Coronary artery (tissue), 2 donors: ENCODE measurements at regions not wholly inside any gene's neighbourhood (a gene's known extent, or its start where the extent isn't known, plus 50 kb on each side); places are given as distances from the start of the nearest gene placed in this dataset.

Source experiments
- DNase-seq: peaks from one replicate; pipeline ENCODE4 v3.0.0-alpha.2; 2017; ENCODE audit warnings: low spot score
- H3K27ac ChIP-seq, 2 donors: fragments of 200-600 bp; sonication (generic); one replicate each; pipeline ENCODE4 v1.5.1; 2016 to 2019
- H3K4me3 ChIP-seq: fragments of 200-600 bp; sonication (generic); 2 replicates; pipeline ENCODE4 v1.5.1; 2016; ENCODE audit warnings: mild to moderate bottlenecking, moderate library complexity
- TF ChIP-seq, protein P1 (sequence below): fragments of 200-600 bp; sonication (generic); IDR thresholded peaks from one replicate; pipeline ENCODE4 v1.5.1; 2019; ENCODE audit warnings: antibody characterized with exemption

- H3K4me3 ChIP-seq = no peak overlapping the region
- H3K27ac ChIP-seq = no peak overlapping the region
- TF ChIP-seq, protein P1, sequence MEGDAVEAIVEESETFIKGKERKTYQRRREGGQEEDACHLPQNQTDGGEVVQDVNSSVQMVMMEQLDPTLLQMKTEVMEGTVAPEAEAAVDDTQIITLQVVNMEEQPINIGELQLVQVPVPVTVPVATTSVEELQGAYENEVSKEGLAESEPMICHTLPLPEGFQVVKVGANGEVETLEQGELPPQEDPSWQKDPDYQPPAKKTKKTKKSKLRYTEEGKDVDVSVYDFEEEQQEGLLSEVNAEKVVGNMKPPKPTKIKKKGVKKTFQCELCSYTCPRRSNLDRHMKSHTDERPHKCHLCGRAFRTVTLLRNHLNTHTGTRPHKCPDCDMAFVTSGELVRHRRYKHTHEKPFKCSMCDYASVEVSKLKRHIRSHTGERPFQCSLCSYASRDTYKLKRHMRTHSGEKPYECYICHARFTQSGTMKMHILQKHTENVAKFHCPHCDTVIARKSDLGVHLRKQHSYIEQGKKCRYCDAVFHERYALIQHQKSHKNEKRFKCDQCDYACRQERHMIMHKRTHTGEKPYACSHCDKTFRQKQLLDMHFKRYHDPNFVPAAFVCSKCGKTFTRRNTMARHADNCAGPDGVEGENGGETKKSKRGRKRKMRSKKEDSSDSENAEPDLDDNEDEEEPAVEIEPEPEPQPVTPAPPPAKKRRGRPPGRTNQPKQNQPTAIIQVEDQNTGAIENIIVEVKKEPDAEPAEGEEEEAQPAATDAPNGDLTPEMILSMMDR = no peak
- no peak for DNase-seq
These were observed 120.7 kb upstream of the FAM3C start for GRCh38 chr7:121516821-121517220.

- TF ChIP-seq, protein P1 = no peak
- H3K4me3 ChIP-seq = no peak overlapping the region
- H3K27ac ChIP-seq = no peak overlapping the region
- no peak for DNase-seq
These were observed 119.7 kb upstream of the FAM3C start for GRCh38 chr7:121515630-121516401.

DNA sequence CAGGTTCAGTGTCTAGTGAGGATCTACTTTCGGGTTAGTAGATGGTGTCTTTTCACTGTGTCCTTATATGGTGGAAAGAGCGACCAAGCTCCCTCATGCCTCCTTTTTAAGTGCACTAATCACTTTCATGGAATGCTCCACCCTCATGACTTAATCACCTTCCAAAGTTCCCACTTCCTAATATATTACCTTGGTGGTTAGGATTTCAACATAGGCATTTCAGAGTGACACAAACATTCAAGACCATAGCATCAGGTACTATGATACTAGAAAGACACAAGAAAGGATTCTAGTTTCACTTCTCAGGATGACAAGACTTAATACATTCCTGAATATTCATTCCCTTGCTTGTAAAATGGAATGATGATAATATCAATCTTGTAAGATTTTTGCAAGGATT is 119.1 kb upstream of the FAM3C start:
- TF ChIP-seq, protein P1 = no peak
- Histone ChIP-seq H3K4me3 (no peak overlapping the region), H3K27ac (no peak overlapping the region)
- no peak for DNase-seq

GRCh38 chr7:121513105-121513504 is 117.0 kb upstream of the FAM3C start:
- no peak for DNase-seq
- TF ChIP-seq, protein P1 = no peak
- Histone ChIP-seq H3K27ac (no peak overlapping the region), H3K4me3 (no peak overlapping the region)

DNA sequence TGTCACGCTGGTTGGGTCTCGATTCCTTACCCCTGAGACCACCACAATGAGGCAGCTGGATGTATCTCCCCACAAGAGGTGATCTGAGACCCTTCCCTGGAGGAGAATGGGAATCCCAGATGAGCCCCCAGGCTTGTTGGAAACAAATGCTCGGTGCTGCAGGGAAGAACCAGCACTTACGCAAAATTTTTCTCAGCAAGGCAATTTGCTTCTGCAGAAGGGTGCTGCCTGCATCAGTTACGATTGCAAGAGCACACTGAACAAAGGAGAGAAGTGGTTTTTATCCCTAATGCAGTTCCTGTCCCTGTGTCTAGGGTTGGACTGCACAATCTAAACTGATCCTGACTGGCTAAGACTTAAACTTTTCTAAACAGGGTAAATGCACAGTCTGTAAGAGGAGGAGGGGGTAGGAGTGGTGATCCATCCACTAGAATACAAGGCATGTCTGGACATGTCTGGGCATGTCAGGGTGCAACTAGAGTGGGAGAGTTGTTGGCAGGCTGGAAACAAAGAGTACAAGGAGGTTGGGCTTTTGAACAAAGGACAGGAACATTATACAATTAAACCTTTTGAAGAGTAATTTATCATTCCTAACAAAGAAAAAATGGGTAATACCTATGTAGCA is 114.9 kb upstream of the FAM3C start:
- Histone ChIP-seq H3K4me3 (no peak overlapping the region), H3K27ac (no peak overlapping the region)
- DNase-seq = no peak
- TF ChIP-seq, protein P1 = no peak

DNA sequence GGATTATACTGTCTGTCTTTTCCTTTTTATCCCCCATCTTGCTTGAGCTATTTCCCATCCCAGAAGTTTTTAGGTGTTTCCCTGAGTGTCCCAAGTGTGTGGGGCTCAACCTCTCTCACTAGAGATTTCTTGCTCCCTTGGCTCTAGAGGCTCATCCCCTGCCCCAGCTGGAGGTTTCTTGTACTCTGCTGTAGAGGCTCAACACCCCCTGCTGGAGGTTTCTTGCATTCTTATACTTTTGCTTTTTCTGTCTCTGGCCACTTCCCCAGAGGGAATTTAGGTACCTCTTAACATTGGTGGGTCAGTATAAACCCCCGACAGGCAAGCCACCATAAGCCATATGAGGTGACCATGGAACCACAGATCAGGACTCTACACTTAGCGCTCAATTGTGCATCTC is 114.2 kb upstream of the FAM3C start:
- TF ChIP-seq, protein P1 = no peak
- DNase-seq = no peak
- Histone ChIP-seq H3K27ac (no peak overlapping the region), H3K4me3 (no peak overlapping the region)
